GM23338 (cell line): ENCODE measurements at regions not wholly inside any gene's neighbourhood (a gene's known extent, or its start where the extent isn't known, plus 50 kb on each side); places are given as distances from the start of the nearest gene placed in this dataset.
A peak's percentile ranks its signal among the peaks of the same experiment; 100 is the strongest.

ENCODE experiments used
- ATAC-seq: fragments of 200-7000 bp; cut with Tn5 transposase; 3 replicates; pipeline ENCODE4 v1.9.1; 2020
- DNase-seq: peaks from one replicate; pipeline ENCODE4 v3.0.0-alpha.2; 2015; ENCODE audit warnings: low spot score
- H2AFZ ChIP-seq: fragments of 200-600 bp; sonication (generic); 2 replicates; pipeline ENCODE4 v1.8.0; 2016; ENCODE audit warnings: antibody characterized with exemption, mild to moderate bottlenecking, moderate library complexity
- H3F3A ChIP-seq: fragments of 200-600 bp; sonication (generic); replicated peaks from 2 replicates; pipeline ENCODE4 v1.8.0; 2017; ENCODE audit warnings: antibody characterized with exemption, mixed run types, low read depth
- H3K27ac ChIP-seq: fragments of 200-600 bp; sonication (generic); 2 replicates; pipeline ENCODE4 v1.6.1; 2016; ENCODE audit warnings: low read depth
- H3K27me3 ChIP-seq: fragments of 200-600 bp; sonication (generic); 2 replicates; pipeline ENCODE4 v1.8.0; 2016; ENCODE audit warnings: mild to moderate bottlenecking, mixed run types, moderate library complexity; ENCODE audit not compliant: insufficient read depth
- H3K36me3 ChIP-seq: fragments of 200-600 bp; sonication (generic); 2 replicates; pipeline ENCODE4 v1.8.0; 2016; ENCODE audit warnings: mild to moderate bottlenecking; ENCODE audit not compliant: insufficient read depth
- H3K4me1 ChIP-seq: fragments of 200-600 bp; sonication (generic); 2 replicates; pipeline ENCODE4 v1.8.0; 2016; ENCODE audit warnings: mild to moderate bottlenecking, moderate library complexity; ENCODE audit not compliant: insufficient read depth
- H3K4me2 ChIP-seq: fragments of 200-600 bp; sonication (generic); 2 replicates; pipeline ENCODE4 v1.7.1; 2017; ENCODE audit warnings: mixed run types
- H3K4me3 ChIP-seq: fragments of 200-600 bp; sonication (generic); 2 replicates; pipeline ENCODE4 v1.6.1; 2016; ENCODE audit warnings: mixed run types
- H3K79me2 ChIP-seq: fragments of 200-600 bp; sonication (generic); replicated peaks from 2 replicates; pipeline ENCODE4 v1.8.0; 2017; ENCODE audit warnings: mild to moderate bottlenecking; ENCODE audit not compliant: insufficient read depth
- H3K9me2 ChIP-seq: fragments of 200-600 bp; sonication (generic); 2 replicates; pipeline ENCODE4 v1.8.0; 2017; ENCODE audit not compliant: insufficient read depth
- H4K20me1 ChIP-seq: fragments of 200-600 bp; sonication (generic); replicated peaks from 2 replicates; pipeline ENCODE4 v1.8.0; 2017; ENCODE audit warnings: mild to moderate bottlenecking; ENCODE audit not compliant: insufficient read depth
- H3K27ac Mint-ChIP-seq: 2 replicates; pipeline ENCODE4 v1.8.0; 2020; ENCODE audit warnings: inconsistent platforms, mild to moderate bottlenecking, moderate library complexity, mixed read lengths
- H3K27me3 Mint-ChIP-seq: 3 replicates; pipeline ENCODE4 v1.8.0; 2022; ENCODE audit warnings: low read depth, mild to moderate bottlenecking, moderate library complexity, mixed read lengths, inconsistent platforms; ENCODE audit not compliant: insufficient read depth, poor library complexity
- H3K36me3 Mint-ChIP-seq: 3 replicates; pipeline ENCODE4 v1.8.0; 2021; ENCODE audit warnings: low read depth, mild to moderate bottlenecking, inconsistent platforms, moderate library complexity, mixed read lengths
- H3K4me1 Mint-ChIP-seq: 3 replicates; pipeline ENCODE4 v1.8.0; 2020; ENCODE audit warnings: mild to moderate bottlenecking, inconsistent platforms, mixed read lengths
- H3K4me3 Mint-ChIP-seq: 3 replicates; pipeline ENCODE4 v1.8.0; 2021; ENCODE audit warnings: moderate library complexity, mild to moderate bottlenecking, inconsistent platforms, mixed read lengths
- H3K9me3 Mint-ChIP-seq: 3 replicates; pipeline ENCODE4 v1.8.0; 2020; ENCODE audit warnings: moderate library complexity, mild to moderate bottlenecking, inconsistent platforms, mixed read lengths
- CREB1 ChIP-seq: fragments of 250-450 bp; sonication (Bioruptor Pico); IDR thresholded peaks from 2 replicates; pipeline ENCODE4 v1.5.0; 2020; ENCODE audit warnings: low read depth, mild to moderate bottlenecking, moderate library complexity
- CTCF ChIP-seq, 2 experiments: fragments of 200-600 bp in 1 of 2; sonication (generic) in 1 of 2; conservative IDR thresholded peaks; 2 replicates each; pipeline versions ENCODE4 v1.5.1 to v1.6.1; 2016 to 2017; ENCODE audit warnings: antibody characterized with exemption in 2 of 2, low read depth in 2 of 2, mild to moderate bottlenecking in 2 of 2, moderate library complexity in 1 of 2
- ETS1 ChIP-seq: IDR thresholded peaks from 2 replicates; pipeline ENCODE4 v1.6.1; 2016; ENCODE audit warnings: antibody characterized with exemption
- EZH2 ChIP-seq: fragments of 200-600 bp; sonication (generic); IDR thresholded peaks from one replicate; pipeline ENCODE4 v1.8.0; 2017; ENCODE audit warnings: antibody characterized with exemption, mild to moderate bottlenecking, low read depth; ENCODE audit not compliant: unreplicated experiment
- JUNB ChIP-seq: IDR thresholded peaks from one replicate; pipeline ENCODE4 v1.6.1; 2016; ENCODE audit warnings: antibody characterized with exemption; ENCODE audit not compliant: unreplicated experiment
- POLR2AphosphoS5 ChIP-seq: IDR thresholded peaks from 2 replicates; pipeline ENCODE4 v1.6.1; 2016; ENCODE audit warnings: antibody characterized with exemption, low read depth
- REST ChIP-seq: IDR thresholded peaks from one replicate; pipeline ENCODE4 v1.6.1; 2018; ENCODE audit warnings: antibody characterized with exemption; ENCODE audit not compliant: unreplicated experiment
- ZNF114 ChIP-seq: fragments of 250-450 bp; sonication (Bioruptor Pico); IDR thresholded peaks from 2 replicates; pipeline ENCODE4 v1.5.0; 2020; ENCODE audit warnings: mild to moderate bottlenecking, moderate library complexity
- ZNF462 ChIP-seq: fragments of 250-450 bp; sonication (Bioruptor Pico); IDR thresholded peaks from 2 replicates; pipeline ENCODE4 v1.5.0; 2020; ENCODE audit warnings: mild to moderate bottlenecking, moderate library complexity

GRCh38 chr2:172220121-172220520, 117.4 kb upstream of the DLX2 start (continued):
- no peak for TF ChIP-seq CTCF (conservative IDR thresholded peaks at IDR 0.05; ENCODE audit: low read depth in 2 of 2)

GRCh38 chr2:172223601-172224054, 120.9 kb upstream of the DLX2 start:
- no peaks in the 10 kb centered on the region for H3F3A ChIP-seq
- no peak overlapping the region for H3K4me3 Mint-ChIP-seq
- H3K4me3 ChIP-seq: no peak overlapping the region
- H3K4me1 Mint-ChIP-seq: peaks cover 3% of the 10 kb centered on the region; the same call in 1 of the 3 replicates
- H3K4me2 ChIP-seq: no peak overlapping the region
- no peaks in the 10 kb centered on the region for H3K9me3 Mint-ChIP-seq
- no peaks in the 10 kb centered on the region for H3K36me3 Mint-ChIP-seq
- no peaks in the 10 kb centered on the region for H3K79me2 ChIP-seq
- peak overlapping the region; percentile 94 for H2AFZ ChIP-seq
- TF ChIP-seq EZH2: no peak
- no peak for TF ChIP-seq POLR2AphosphoS5
- no peak for TF ChIP-seq JUNB
- no peak for TF ChIP-seq ZNF462 (CRISPR knock-in tag)
- TF ChIP-seq CTCF (conservative IDR thresholded peaks at IDR 0.05; ENCODE audit: low read depth in 2 of 2): no peak
- TF ChIP-seq REST: no peak
- TF ChIP-seq ZNF114 (CRISPR knock-in tag): no peak
- no peak for TF ChIP-seq CREB1 (CRISPR knock-in tag)
- TF ChIP-seq ETS1: no peak
- no peak overlapping the region for H3K27ac Mint-ChIP-seq
- H3K27ac ChIP-seq: no peak overlapping the region
- H3K27me3 Mint-ChIP-seq: peaks cover 9% of the 10 kb centered on the region
- ATAC-seq (no peak), DNase-seq (no peak)
- no peaks in the 10 kb centered on the region for H4K20me1 ChIP-seq
- no peaks in the 10 kb centered on the region for H3K4me1 ChIP-seq
- H3K36me3 ChIP-seq: no peaks in the 10 kb centered on the region
- H3K27me3 ChIP-seq: no peaks in the 10 kb centered on the region
- H3K9me2 ChIP-seq: no peaks in the 10 kb centered on the region
